ENCODE measurements at regions not wholly inside any gene's neighbourhood (a gene's known extent, or its start where the extent isn't known, plus 50 kb on each side); places are given as distances from the start of the nearest gene placed in this dataset.

DNA sequence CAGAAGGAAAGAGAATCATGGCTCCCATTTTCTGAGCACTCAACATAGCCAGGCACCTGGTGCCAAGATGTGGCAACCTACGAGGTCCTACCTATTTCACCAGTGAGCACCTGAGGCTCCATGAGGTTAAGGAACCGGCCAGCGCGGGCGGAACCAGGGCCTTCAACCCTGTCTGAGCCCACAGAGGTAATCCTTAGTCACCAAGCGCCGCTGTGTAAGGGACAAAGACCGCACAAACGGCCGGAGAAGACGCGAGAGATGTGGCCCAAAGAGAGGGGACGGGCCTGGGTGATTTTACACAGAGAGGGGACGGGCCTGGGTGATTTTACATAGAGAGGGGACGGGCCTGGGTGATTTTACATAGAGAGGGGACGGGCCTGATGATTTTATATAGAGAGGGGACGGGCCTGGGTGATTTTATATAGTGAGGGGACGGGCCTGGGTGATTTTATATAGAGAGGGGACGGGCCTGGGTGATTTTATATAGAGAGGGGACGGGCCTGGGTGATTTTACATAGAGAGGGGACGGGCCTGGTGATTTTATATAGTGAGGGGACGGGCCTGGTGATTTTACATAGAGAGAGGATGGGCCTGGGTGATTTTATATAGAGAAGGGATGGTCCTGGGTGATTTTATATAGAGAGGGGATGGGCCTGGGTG is 114.2 kb downstream of the SMIM20 start:
- TF ChIP-seq, protein P1, sequence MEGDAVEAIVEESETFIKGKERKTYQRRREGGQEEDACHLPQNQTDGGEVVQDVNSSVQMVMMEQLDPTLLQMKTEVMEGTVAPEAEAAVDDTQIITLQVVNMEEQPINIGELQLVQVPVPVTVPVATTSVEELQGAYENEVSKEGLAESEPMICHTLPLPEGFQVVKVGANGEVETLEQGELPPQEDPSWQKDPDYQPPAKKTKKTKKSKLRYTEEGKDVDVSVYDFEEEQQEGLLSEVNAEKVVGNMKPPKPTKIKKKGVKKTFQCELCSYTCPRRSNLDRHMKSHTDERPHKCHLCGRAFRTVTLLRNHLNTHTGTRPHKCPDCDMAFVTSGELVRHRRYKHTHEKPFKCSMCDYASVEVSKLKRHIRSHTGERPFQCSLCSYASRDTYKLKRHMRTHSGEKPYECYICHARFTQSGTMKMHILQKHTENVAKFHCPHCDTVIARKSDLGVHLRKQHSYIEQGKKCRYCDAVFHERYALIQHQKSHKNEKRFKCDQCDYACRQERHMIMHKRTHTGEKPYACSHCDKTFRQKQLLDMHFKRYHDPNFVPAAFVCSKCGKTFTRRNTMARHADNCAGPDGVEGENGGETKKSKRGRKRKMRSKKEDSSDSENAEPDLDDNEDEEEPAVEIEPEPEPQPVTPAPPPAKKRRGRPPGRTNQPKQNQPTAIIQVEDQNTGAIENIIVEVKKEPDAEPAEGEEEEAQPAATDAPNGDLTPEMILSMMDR (conservative IDR thresholded peaks at IDR 0.05) = no peak
- TF ChIP-seq EZH2 (IDR thresholded peaks at IDR 0.05; ENCODE audit: low read depth) = no peak

All from PC-9 (cell line).